ES-I3 (cell line): ENCODE measurements at regions not wholly inside any gene's neighbourhood (a gene's known extent, or its start where the extent isn't known, plus 50 kb on each side); places are given as distances from the start of the nearest gene placed in this dataset.

Experiments used
- H3K36me3 ChIP-seq: 2 replicates; pipeline ENCODE4 v1.6.1; 2013; ENCODE audit warnings: mild to moderate bottlenecking, low read length, control low read depth, moderate library complexity; ENCODE audit not compliant: insufficient read depth
- H3K4me1 ChIP-seq: 2 replicates; pipeline ENCODE4 v1.6.1; 2013; ENCODE audit warnings: mild to moderate bottlenecking, control low read depth, low read length; ENCODE audit not compliant: insufficient read depth
- H3K9ac ChIP-seq: 2 replicates; pipeline ENCODE4 v1.6.1; 2013; ENCODE audit warnings: low read depth, mild to moderate bottlenecking, low read length, moderate library complexity
- H3K9me3 ChIP-seq: 2 replicates; pipeline ENCODE4 v1.6.1; 2013; ENCODE audit warnings: mild to moderate bottlenecking, low read length, moderate library complexity; ENCODE audit not compliant: control insufficient read depth, insufficient read depth

DNA sequence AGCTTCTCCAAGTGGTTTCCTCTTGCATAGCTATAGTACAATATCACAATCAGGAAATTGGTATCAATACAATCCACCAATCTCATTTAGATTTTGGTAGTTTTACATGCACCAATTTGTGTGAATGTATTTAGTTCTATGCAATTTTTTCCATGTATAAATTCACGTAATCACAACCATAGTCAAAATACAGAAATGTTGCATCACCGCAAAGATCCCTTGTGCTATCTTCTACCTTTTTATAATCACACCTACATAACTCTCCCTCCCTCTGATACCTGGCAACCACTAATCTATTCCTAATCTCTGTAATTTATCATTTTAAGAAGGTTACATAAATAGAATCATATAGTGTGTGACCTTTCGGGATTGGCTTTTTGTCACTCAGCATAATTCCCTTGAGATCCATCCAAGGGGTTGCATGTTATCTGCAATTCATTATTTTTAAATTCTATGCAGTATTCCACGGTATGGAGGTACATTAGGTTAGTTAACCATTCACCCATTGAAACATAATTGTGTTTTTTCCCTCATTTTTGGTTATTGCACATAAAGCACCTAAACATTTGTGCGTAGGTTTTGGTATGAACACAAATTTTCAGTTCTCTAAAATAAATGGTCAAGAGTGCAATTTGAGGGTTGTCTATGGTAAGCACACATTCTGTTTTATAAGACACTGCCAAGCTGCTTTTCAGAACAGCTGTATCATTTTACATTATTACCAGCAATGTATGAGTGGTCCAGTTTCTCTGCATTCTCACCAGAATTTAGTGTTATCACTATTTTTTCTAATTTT, 95.1 kb upstream of the SLC22A23 start:
- Histone ChIP-seq H3K9ac (no peak overlapping the region), H3K9me3 (no peaks in the 10 kb centered on the region), H3K4me1 (no peaks in the 10 kb centered on the region), H3K36me3 (no peaks in the 10 kb centered on the region)

- no peaks in the 10 kb centered on the region for H3K9me3 ChIP-seq
- no peak overlapping the region for H3K9ac ChIP-seq
- H3K4me1 ChIP-seq, result no peaks in the 10 kb centered on the region
- H3K36me3 ChIP-seq, result no peaks in the 10 kb centered on the region
Observed at GRCh38 chr6:3549314-3549940, 92.6 kb upstream of the SLC22A23 start.

DNA sequence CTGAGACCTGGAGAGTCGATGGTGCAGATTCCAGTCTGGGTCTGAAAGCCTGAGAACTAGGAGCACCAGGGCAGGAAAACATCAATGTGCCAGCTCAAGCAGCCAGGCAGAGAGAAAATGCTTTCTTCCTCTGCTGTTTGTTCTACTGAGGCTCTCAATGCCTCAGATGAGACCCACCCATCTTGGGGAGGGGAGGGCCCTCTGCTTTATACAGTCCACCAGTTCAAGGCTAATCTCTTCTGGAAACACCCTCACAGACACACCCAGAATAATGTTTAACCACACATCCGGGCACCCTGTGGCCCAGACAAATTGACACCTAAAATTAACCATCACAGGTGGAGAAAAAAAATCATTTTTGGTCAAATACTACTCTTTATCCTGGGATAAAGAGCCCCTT, 89.3 kb upstream of the SLC22A23 start:
- Histone ChIP-seq H3K4me1 (no peaks in the 10 kb centered on the region), H3K36me3 (no peaks in the 10 kb centered on the region), H3K9ac (no peak overlapping the region), H3K9me3 (no peaks in the 10 kb centered on the region)

- Histone ChIP-seq H3K9me3 (no peaks in the 10 kb centered on the region), H3K4me1 (no peaks in the 10 kb centered on the region), H3K36me3 (no peaks in the 10 kb centered on the region), H3K9ac (no peak overlapping the region)
Observed at GRCh38 chr6:3545156-3545555, 88.3 kb upstream of the SLC22A23 start.

GRCh38 chr6:3542032-3542640, 85.3 kb upstream of the SLC22A23 start:
- Histone ChIP-seq H3K36me3 (no peaks in the 10 kb centered on the region), H3K9ac (no peak overlapping the region)

DNA sequence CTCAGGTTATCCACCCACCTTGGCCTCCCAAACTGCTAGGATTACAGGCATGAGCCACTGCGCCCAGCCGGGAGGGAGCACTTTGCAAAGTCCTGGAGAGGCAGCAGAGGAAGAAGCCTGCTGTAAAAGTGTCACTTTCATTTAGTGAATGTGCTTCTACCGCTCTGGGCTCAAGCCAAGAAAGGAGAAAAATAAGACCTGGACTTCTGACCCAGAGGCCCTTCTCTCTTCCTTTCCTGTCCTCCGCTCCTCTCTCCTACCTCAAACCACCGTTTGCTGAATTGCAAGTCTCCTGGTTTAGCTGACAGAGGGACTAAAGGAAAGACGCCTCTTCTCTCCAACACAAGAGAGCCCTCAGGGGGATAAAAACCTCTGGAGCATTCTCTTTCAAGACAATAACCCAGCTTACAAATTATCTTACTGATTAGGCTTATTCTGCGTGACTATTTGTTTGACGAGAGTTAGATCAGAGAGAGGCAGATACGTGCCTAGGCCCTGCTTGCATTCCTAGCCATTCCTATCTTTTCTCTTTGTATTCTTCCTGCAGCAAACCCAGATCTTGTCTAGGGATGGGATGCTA, 84.2 kb upstream of the SLC22A23 start:
- H3K9me3 ChIP-seq, result no peaks in the 10 kb centered on the region
- H3K36me3 ChIP-seq, result no peaks in the 10 kb centered on the region
- H3K9ac ChIP-seq, result no peak overlapping the region
- H3K4me1 ChIP-seq, result no peaks in the 10 kb centered on the region

More at GRCh38 chr6:3542032-3542640, 85.3 kb upstream of the SLC22A23 start:
- H3K4me1 ChIP-seq, result no peaks in the 10 kb centered on the region
- H3K9me3 ChIP-seq, result no peaks in the 10 kb centered on the region

DNA sequence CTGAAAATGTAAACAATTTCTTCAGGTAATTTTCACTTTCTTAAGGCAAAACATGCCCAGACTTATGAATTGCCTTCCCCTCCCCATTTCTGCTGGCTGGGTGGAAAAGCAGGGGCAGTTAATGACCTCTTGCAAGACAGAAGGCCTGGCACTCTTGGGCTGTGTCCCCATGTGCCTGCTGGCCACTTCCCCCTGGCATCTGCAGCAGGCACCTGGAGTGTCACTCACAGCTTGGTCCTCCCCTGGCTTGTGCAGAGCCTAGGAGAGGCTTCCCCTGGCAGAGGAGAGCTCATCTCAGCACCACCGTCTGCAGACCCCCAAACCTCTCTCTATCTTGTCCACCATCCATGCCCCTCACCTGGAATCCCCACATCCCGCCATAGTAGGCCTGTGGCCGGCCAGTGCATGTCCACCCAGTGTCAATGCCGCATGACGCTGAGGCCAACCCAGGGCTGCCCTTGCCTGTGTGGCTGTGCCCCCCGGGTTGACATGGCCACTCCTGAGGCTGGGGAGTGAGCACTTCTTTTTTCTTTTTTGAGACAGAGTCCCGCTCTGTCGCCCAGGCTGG, 83.5 kb upstream of the SLC22A23 start:
- H3K9ac ChIP-seq, result no peak overlapping the region
- H3K9me3 ChIP-seq, result no peaks in the 10 kb centered on the region
- no peaks in the 10 kb centered on the region for H3K4me1 ChIP-seq
- H3K36me3 ChIP-seq, result no peaks in the 10 kb centered on the region

- H3K4me1 ChIP-seq, result no peaks in the 10 kb centered on the region
- H3K36me3 ChIP-seq, result no peaks in the 10 kb centered on the region
- no peaks in the 10 kb centered on the region for H3K9me3 ChIP-seq
- H3K9ac ChIP-seq, result no peak overlapping the region
Observed at GRCh38 chr6:3538536-3538935, 81.7 kb upstream of the SLC22A23 start.

GRCh38 chr6:3536901-3537300, 80.1 kb upstream of the SLC22A23 start:
- Histone ChIP-seq H3K9me3 (no peaks in the 10 kb centered on the region; the same call in 1 of the 2 replicates), H3K4me1 (no peaks in the 10 kb centered on the region), H3K9ac (no peak overlapping the region), H3K36me3 (no peaks in the 10 kb centered on the region)

GRCh38 chr6:3535776-3536435, 79.1 kb upstream of the SLC22A23 start:
- Histone ChIP-seq H3K4me1 (no peaks in the 10 kb centered on the region), H3K9me3 (no peaks in the 10 kb centered on the region; the same call in 1 of the 2 replicates), H3K9ac (no peak overlapping the region), H3K36me3 (no peaks in the 10 kb centered on the region)

DNA sequence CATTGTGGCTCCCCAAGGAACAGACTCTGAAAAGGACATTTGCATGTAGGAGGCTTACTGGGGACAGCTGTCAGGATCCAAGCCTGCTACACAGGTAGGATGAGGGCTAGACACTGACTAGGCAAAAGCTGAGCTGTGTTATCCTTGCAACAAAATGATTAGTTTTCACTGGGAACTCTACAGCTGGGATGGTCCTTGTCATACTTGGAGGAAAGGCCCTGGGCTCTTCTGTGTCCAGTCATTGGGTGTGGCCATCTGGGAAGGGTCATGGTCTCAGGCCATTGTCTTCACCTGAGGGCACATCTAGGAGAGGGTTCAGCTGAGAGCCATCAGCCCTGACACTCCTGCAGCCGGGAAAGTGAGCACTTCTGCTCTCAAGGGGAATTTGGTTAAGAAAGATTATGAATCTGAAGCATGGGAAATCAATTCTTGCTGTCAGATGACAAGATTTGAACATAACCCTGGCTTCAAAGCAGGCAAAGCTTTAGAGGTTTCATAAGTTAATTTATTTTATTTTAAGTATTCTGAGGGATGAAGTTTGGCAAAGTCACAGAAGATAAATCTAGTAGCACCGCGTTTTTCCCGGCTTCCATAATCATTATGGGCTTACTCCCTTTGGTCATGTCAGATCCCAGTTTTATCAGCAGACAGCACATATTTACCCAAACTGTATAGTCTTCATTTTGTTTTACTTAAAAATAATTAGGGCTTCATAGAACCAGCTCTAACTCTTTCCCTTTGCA, 78.4 kb upstream of the SLC22A23 start:
- H3K9ac ChIP-seq, result no peak overlapping the region
- H3K4me1 ChIP-seq, result no peaks in the 10 kb centered on the region
- no peaks in the 10 kb centered on the region; the same call in 1 of the 2 replicates for H3K9me3 ChIP-seq
- no peaks in the 10 kb centered on the region for H3K36me3 ChIP-seq

DNA sequence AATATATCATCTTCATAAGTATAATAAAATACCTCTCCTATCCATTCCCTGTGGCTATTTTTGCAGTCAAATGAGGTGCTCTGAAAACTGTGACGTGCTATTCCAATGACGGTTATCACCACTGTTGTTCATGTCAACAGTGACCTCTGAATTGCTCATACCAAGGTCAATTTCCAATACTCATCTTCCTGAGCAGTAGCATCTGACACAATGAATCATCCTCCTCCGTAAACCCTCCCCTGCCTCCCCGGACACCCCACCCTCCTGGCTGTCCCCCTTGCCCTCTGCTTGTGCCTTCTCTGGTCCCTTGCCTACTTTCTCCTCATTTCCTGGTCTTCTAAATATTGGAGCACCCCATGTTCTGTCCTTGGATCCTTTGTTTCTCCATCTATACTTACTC, 77.7 kb upstream of the SLC22A23 start:
- Histone ChIP-seq H3K9me3 (no peaks in the 10 kb centered on the region; the same call in 1 of the 2 replicates), H3K9ac (no peak overlapping the region)

GRCh38 chr6:3533981-3534380, 77.1 kb upstream of the SLC22A23 start:
- Histone ChIP-seq H3K9ac (no peak overlapping the region), H3K36me3 (no peaks in the 10 kb centered on the region), H3K9me3 (no peaks in the 10 kb centered on the region; the same call in 1 of the 2 replicates), H3K4me1 (no peaks in the 10 kb centered on the region)

More for the DNA sequence above, 77.7 kb upstream of the SLC22A23 start:
- H3K36me3 ChIP-seq, result no peaks in the 10 kb centered on the region
- no peaks in the 10 kb centered on the region for H3K4me1 ChIP-seq
